ENCODE measurements at regions not wholly inside any gene's neighbourhood (a gene's known extent, or its start where the extent isn't known, plus 50 kb on each side); places are given as distances from the start of the nearest gene placed in this dataset.

DNA sequence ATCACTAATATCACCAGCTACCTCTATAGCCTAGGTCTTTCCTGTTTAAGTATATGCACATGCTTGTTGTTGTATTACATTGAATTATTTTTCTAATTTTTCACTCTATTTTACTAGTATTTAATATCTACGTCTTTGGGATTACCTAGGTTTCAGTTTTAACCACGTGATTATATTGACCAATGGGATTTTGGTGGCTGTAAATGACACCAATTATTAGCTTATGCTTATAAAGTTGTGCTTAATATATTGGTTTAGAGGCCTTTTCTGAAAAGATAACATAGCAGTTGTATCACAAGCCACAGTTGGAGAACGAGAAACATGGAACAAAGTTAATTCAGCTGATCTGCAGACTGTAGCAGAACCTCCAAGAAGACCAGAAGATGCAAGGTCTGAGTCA lies 104.8 kb upstream of the PRDM9 start:
- no peaks in the 10 kb centered on the region for H3K4me1 ChIP-seq (replicated peaks; ENCODE audit: insufficient read depth)
- H3K9me2 ChIP-seq (ENCODE audit: insufficient read depth): no peaks in the 10 kb centered on the region
- H3K27ac ChIP-seq: no peak overlapping the region
- no peaks in the 10 kb centered on the region for H3K79me2 ChIP-seq (ENCODE audit: low read depth)
- no peaks in the 10 kb centered on the region; the same call in none of the 2 replicates for H3K9me3 ChIP-seq (ENCODE audit: insufficient read depth, low read depth)
- TF ChIP-seq, protein P1, sequence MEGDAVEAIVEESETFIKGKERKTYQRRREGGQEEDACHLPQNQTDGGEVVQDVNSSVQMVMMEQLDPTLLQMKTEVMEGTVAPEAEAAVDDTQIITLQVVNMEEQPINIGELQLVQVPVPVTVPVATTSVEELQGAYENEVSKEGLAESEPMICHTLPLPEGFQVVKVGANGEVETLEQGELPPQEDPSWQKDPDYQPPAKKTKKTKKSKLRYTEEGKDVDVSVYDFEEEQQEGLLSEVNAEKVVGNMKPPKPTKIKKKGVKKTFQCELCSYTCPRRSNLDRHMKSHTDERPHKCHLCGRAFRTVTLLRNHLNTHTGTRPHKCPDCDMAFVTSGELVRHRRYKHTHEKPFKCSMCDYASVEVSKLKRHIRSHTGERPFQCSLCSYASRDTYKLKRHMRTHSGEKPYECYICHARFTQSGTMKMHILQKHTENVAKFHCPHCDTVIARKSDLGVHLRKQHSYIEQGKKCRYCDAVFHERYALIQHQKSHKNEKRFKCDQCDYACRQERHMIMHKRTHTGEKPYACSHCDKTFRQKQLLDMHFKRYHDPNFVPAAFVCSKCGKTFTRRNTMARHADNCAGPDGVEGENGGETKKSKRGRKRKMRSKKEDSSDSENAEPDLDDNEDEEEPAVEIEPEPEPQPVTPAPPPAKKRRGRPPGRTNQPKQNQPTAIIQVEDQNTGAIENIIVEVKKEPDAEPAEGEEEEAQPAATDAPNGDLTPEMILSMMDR (conservative IDR thresholded peaks at IDR 0.05): no peak
- no peak for TF ChIP-seq EZH2 (IDR thresholded peaks at IDR 0.05; ENCODE audit: low read depth)
- H3K27me3 ChIP-seq (ENCODE audit: insufficient read depth, low read depth): no peaks in the 10 kb centered on the region
- no peaks in the 10 kb centered on the region for H3K36me3 ChIP-seq (ENCODE audit: low read depth)
- no TSS peak for BruUV-seq (replicated peaks)
- no peak overlapping the region for H2AFZ ChIP-seq
- DNase-seq: no peak
- intact Hi-C loops (cut with micrococcal nuclease; ENCODE audit: unreplicated experiment): no loop called here
- no peak overlapping the region for H3K4me2 ChIP-seq
- no peaks in the 10 kb centered on the region for H4K20me1 ChIP-seq (ENCODE audit: insufficient read depth)
- ChIA-PET CTCF (no interaction called here), POLR2A (ENCODE audit: unreplicated experiment) (no interaction called here)
- no peak overlapping the region for H3K4me3 ChIP-seq
- no peaks in the 10 kb centered on the region for H3F3A ChIP-seq (ENCODE audit: insufficient read depth, low read depth)

DNA sequence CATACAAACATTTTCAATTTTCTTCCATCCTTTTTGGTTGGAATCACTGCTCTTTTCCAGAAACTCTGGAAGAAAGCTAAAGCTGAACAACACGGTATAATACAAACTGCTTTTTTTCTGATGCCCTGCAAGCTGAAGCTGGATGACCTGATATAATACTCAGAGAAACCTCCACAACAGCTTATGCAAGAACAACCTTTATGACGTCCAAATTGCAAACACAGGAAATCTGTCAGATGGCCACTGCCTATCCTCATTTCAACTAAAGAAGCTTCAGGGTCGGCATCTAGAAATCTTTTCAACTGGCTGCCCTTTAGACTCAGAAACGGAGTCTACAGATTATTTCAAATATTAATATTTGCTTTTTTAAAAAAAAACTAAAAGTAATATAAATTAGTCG lies 106.5 kb upstream of the PRDM9 start:
- BruUV-seq (replicated peaks): no TSS peak
- no peaks in the 10 kb centered on the region; the same call in 1 of the 2 replicates for H3K9me3 ChIP-seq (ENCODE audit: insufficient read depth, low read depth)
- H3K9me2 ChIP-seq (ENCODE audit: insufficient read depth): no peaks in the 10 kb centered on the region
- CTCF ChIA-PET: no interaction called here
- H3K36me3 ChIP-seq (ENCODE audit: low read depth): no peaks in the 10 kb centered on the region
- H3K4me3 ChIP-seq: no peak overlapping the region
- H3K27me3 ChIP-seq (ENCODE audit: insufficient read depth, low read depth): no peaks in the 10 kb centered on the region
- H3K4me2 ChIP-seq: no peak overlapping the region
- POLR2A ChIA-PET (ENCODE audit: unreplicated experiment): no interaction called here
- no peak for TF ChIP-seq EZH2 (IDR thresholded peaks at IDR 0.05; ENCODE audit: low read depth)
- TF ChIP-seq, protein P1 (conservative IDR thresholded peaks at IDR 0.05): no peak
- no peaks in the 10 kb centered on the region for H3K4me1 ChIP-seq (replicated peaks; ENCODE audit: insufficient read depth)
- no peak overlapping the region for H2AFZ ChIP-seq
- no peaks in the 10 kb centered on the region for H3K79me2 ChIP-seq (ENCODE audit: low read depth)
- intact Hi-C loops (cut with micrococcal nuclease; ENCODE audit: unreplicated experiment): no loop called here
- DNase-seq: no peak
- no peaks in the 10 kb centered on the region for H4K20me1 ChIP-seq (ENCODE audit: insufficient read depth)
- H3K27ac ChIP-seq: no peak overlapping the region
- no peaks in the 10 kb centered on the region for H3F3A ChIP-seq (ENCODE audit: insufficient read depth, low read depth)

DNA sequence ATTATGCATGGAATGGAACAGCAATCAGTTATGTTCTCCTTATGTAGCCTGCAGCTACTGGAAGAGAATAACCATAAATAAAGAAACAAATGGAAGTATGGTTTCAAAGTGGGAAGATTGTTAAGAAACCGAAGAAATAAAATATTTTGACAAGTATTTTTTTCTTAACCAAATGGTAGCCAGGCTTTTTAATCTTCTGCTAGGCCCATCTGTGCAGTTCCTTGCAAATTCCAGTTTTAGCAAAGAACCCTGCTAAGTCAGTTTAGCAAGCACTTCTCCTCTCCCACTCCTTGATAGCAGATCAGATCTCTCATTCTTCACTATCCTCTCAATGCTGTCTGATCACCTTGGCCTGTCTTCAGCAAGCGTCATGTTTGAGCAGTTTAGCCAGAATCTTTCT lies 111.1 kb upstream of the PRDM9 start:
- no peaks in the 10 kb centered on the region; the same call in 1 of the 2 replicates for H3K9me3 ChIP-seq (ENCODE audit: insufficient read depth, low read depth)
- H3K36me3 ChIP-seq (ENCODE audit: low read depth): no peaks in the 10 kb centered on the region
- no TSS peak for BruUV-seq (replicated peaks)
- DNase-seq: no peak
- no peak overlapping the region for H3K4me3 ChIP-seq
- no peak overlapping the region for H3K4me2 ChIP-seq
- no peak overlapping the region for H3K27ac ChIP-seq
- H2AFZ ChIP-seq: no peak overlapping the region
- H4K20me1 ChIP-seq (ENCODE audit: insufficient read depth): no peaks in the 10 kb centered on the region
- ChIA-PET CTCF (no interaction called here), POLR2A (ENCODE audit: unreplicated experiment) (no interaction called here)
- no peaks in the 10 kb centered on the region for H3F3A ChIP-seq (ENCODE audit: insufficient read depth, low read depth)
- TF ChIP-seq, protein P1 (conservative IDR thresholded peaks at IDR 0.05): no peak
- TF ChIP-seq EZH2 (IDR thresholded peaks at IDR 0.05; ENCODE audit: low read depth): no peak
- H3K79me2 ChIP-seq (ENCODE audit: low read depth): no peaks in the 10 kb centered on the region
- no peaks in the 10 kb centered on the region for H3K27me3 ChIP-seq (ENCODE audit: insufficient read depth, low read depth)
- H3K4me1 ChIP-seq (replicated peaks; ENCODE audit: insufficient read depth): no peaks in the 10 kb centered on the region
- intact Hi-C loops (cut with micrococcal nuclease; ENCODE audit: unreplicated experiment): no loop called here
- no peaks in the 10 kb centered on the region for H3K9me2 ChIP-seq (ENCODE audit: insufficient read depth)

Data from PC-9 (cell line).